GM21576 (cell line): ENCODE measurements at regions not wholly inside any gene's neighbourhood (a gene's known extent, or its start where the extent isn't known, plus 50 kb on each side); places are given as distances from the start of the nearest gene placed in this dataset.

Experiments
- ATAC-seq: cut with Tn5 transposase; IDR thresholded peaks from one replicate; pipeline ENCODE4 v1.9.1; 2021; ENCODE audit warnings: mild to moderate bottlenecking, moderate library complexity; ENCODE audit not compliant: unreplicated experiment

DNA sequence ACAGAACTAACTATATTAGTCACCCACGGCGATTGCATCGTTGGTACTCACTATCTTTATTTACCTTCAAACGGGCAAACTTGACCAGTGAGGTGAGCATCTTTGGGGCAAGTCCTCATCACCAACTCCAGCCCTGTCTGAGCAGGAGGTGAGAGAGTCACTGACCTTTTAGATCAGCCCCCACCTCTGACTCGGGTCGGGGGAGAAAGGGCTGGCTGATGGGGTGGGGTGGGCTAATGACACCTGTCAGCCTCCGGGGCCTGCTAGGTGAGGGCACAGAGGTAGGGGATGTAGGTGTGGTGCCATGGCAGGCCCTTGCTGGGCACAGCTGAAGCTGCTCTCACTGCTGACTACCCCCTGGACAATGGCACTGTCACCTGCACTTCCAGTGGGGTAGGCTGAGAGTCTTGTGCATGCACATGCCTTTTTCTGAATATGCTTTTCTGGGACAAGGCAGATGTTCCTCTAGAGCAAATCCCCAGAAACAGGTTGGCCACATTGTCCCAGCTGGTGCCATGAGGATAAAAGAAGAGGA lies 359.5 kb upstream of the MKI67 start:
- no peak for ATAC-seq

DNA sequence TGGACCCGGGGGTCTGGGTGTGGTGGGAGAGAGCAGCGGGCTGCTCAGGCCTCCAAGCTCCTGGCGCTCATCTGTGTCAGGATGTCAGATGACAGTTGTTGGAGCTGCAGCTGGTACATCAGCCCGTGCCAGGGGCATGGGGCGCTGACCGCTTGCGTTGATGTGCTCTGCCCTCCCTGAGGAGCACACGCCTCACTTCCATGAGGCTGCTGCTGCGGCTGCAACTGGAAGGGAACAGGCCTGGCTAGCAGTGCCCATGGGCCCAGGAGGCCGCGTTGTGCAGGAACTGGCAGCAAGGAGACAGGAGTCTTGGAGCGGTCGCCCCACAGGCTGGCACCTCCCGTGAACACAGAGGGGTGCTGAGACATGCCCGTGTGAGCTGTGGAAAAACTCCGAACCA lies 361.3 kb upstream of the MKI67 start:
- ATAC-seq: no peak

DNA sequence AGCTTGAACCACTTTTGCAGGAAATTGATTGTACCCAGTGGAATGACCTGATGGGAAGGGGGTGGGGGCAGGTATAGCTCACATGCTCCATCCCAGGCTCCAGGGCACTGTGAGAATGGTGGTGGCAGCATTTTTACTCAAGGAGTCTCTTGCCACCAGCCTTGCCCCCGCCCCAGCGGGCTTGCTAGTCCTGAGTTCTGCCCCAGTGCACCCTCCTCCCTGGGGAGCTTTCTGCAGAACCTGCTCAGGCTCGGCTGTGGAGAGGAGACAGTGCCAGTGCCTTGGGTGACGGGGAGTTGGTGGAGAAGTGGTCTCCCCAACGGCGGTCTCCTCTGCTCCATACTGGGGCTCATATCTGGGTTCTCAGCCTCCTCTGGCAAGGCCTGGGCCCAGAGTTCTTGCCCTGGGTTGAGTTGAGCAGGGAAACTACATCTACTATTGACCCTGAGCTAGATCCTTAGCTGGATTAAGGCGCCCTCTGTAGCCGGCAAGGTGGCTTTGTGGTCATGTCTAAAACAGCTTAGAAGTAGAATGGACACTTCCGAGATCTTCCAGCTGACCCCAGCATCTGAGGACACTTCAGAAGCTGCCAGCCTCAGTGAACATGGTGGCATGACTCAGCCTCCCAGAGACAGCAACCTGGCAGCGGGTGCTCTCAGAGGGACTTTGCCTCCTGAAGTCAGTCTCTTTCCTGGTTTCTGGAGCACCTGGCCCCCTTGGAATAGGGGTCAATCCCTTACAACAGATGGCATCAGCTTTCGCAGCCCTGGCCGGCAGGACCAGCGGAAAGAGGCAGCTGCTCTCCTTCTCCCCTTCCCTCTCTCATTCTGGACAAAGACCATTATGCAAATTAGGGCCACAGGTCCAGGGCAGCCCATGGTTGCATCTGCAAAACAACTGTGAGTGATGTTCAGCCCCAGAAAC lies 363.4 kb upstream of the MKI67 start:
- no peak for ATAC-seq

DNA sequence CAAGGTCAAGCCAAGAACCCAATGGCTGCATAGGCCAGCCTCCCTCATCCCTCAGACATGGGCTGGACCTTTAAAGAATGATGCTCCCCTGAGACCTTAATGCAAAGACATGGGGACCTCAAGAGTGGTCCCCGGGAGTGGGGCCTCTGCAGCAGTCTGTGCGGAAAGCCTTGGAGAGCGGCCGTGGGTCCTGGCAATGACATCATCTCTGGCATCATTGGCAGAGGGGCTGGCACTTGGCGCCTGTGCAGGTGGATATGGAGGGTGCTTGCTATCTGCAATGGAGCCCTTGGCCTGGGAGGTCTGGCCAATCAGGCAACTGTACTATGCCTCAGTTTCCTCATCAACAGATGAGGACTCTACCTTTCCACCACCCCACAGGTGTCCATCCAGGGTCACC lies 365.5 kb upstream of the MKI67 start:
- no peak for ATAC-seq

DNA sequence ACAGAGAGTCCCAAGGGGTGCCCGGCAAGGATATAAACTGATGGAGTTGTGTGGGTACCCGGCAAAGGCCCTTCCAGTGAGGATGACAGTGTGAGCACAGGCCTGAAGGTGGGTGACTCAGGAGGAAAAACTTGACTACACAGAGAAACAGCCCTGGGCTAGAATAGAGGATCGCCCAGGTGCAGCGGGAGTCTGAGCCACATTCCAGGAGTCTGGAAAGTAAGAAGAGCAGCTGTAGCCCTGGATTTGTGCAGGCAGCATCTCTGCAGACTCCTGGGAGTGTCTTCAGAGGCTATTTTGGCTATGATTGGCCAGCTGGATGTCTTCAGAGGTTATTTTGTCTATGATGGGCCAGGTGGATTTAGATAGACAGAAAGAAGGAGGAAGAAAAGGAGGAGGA lies 367.6 kb upstream of the MKI67 start:
- no peak for ATAC-seq

DNA sequence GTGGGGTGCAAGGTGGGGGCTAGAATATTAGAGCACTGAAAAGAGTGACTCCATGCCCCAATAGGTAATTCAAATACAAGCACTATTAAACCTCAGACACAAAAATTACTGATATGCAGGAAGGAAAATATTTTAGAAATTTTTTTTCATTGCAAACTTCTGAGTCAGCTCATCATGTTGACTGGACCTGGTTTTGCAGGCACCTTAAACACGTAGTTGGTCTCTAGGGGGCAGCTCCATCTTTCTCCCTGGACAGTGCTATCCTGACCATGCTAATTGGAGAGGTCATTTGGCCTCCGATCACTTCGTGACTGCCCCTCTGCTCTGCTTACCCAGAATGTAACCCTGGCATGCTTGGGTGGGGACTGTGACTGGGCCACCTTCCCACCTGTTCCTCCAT lies 368.4 kb upstream of the MKI67 start:
- no peak for ATAC-seq

DNA sequence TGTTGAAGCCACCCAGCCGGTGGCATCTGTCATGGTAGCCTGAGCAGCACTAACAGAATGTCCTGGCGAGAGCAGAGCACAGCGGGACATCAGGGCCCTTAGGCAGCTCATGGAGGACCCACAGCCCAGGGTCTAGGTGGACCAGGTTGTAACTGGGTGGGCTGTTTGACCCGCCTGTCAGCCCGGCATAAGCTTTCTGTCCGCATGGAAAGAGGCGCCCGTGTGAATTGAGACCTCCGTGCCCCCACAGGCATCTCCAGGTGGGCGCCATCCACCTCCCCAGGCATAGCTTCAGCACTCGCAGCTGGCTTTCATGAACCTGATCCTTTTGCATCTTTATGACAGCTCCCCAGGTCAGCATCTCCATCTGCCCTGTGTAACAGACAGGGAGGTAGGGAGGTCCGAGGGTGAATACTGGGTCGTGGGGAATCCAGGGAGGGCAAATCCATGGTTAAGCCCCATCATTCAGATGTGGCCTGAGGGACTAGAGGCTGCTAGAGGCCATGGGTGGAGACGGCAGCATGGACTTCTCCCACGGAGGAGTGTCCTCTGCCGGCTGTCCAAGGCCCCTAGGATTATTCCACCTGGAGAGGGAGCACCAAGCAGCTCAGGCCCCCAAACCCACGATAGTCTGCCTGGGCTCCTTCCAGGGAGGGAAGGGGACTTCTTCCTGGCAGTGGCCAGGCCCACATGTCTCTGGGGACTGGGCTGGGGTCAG lies 371.6 kb upstream of the MKI67 start:
- ATAC-seq: no peak

DNA sequence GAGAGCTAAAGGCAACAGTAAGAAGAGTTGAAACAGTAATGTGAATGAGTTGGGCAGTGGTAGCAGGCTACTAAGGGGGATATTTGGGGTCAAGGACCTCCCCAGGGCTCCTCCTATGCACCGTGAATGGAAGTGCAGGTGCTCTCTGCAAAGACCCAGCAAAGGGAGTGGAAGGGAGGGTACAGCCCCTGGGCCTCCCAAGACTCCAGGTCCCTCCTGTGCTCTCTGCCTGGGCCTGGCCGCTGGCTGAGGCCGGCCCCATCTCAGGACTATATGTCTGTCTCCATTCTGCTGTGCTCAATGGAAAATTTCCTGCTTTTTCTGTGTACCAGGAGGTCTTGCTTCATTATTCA lies 372.1 kb upstream of the MKI67 start:
- ATAC-seq: no peak

DNA sequence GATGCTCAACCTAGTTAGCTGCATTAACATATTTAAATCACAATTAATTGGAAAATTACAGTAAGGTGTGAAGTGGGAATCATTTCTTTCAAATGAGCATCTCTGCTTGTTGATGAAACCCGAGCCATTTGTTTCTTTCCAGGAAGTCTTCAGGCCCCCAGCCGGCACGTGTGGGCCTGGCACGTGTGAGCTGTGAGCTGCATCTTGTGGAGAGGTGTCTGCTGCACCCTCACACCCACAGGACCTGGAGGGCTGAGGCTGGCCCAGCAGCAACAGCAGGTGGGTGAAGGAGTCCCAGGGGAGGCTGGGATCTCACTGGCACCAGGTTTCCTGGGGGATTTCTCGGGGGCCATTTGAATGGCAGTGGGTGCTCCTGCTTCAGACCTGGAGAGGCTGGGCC lies 372.5 kb upstream of the MKI67 start:
- ATAC-seq: no peak

DNA sequence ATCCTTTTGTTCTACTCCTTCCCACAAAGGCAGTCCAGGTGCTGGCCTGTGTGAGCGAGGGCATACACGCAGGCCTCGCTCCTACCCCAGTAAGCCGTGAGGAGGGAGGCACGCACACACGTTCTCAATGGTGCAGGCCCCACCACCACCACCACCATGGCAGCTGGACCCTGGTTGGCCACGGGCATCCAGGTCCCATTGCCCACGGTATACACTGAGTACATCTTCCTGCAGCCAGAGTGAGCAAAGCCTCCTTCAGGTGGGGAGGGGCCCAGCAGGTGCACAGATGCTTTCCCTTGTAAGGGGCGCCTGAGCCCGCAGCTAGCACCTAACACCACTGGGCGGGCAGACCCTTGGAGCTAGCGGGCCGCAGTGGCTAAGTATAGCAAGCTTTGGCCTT lies 373.3 kb upstream of the MKI67 start:
- ATAC-seq: no peak

DNA sequence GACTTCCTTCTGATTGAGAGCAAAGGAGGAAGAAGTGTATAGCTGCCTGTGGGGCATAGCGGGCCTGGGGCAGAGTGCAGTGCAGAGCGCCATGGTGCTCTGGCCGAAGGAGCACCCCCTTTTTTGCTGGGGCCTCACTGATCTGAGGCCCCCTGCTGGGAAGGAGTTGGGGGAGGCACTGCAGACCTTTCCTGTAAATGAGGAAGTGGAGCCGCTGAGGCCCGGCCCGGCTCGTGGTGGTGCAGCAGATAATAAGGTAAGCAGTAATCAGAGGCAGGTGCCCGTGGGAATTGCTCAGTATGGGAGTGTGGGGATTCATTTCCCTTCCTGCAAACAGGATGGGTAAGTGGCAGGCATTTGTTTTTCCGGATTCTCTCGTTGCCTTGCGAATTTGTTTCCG lies 373.7 kb upstream of the MKI67 start:
- no peak for ATAC-seq

DNA sequence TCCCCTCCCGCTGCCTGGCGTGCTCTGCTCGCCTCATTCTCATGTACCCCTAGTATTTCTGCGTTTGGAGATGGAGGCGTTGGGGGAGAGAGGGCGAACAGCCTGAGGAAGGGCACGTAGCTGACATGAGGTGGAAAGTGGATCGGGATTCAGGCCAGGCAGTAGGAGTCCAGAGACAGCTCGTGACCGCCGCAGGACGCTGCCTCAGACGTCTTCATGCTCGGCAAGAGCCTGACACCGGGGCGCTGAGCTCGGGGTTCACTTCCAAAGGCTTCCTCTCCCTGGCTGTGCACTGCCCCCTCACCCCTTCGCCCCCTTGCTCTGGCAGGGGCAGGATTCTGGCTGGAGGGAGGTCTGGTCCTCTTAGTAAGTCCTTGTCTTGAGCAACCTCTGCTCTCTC lies 374.4 kb upstream of the MKI67 start:
- ATAC-seq: no peak

DNA sequence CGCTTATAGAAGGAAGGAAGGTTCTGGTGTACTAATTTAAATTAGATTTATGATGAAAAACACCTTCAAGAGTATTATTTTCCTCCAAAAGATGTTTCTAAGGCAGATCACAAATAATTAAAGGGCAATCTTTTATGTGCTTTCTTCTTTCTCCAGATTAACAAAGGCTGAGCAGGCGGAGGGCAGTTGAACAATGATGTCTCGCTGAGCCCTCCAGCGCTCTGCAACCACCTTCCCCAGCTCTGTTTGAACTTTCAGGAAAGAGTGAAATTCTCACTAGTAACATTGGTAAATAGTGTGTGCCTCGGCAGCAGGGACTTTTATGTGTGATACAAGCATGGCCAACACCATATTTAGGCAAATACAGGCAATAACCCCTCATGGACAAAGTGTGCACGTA lies 379.1 kb upstream of the MKI67 start:
- ATAC-seq: no peak

DNA sequence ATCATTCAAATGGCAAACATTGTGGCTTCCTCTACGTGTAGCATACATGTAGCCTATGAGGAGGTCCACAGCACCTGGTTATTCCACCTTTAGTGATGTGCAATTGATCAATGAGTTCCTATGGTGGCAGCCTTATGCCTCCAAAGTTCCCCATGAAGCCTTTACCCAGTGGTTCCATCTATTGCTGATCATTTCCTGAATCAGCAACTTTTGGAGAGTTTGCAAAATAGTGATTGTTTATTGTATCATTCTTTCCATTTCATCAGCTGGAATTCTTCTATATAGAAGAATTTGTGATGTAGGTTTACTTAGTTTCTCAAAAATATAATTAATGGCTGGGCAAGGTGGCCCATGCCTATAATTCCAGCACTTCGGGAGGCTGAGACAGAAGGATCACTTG lies 380.2 kb upstream of the MKI67 start:
- no peak for ATAC-seq

DNA sequence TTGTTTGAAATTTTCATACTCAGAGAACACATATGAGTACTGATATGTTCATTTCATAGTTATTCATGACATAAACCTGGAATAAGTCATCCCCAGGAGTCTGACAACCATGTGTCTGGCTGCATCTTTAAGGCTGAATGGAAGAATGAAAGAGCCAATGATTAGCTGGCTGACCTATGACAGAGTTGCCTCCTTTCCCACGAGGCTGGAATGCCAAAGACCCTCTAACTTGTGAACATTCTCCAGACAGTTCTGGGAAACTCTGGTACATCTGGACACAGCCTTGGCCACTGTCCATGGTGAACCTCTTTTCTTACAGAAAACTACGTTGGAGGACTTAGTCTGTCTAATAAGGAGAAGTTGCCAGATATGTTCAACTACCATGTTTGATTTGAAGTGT lies 380.8 kb upstream of the MKI67 start:
- no peak for ATAC-seq

DNA sequence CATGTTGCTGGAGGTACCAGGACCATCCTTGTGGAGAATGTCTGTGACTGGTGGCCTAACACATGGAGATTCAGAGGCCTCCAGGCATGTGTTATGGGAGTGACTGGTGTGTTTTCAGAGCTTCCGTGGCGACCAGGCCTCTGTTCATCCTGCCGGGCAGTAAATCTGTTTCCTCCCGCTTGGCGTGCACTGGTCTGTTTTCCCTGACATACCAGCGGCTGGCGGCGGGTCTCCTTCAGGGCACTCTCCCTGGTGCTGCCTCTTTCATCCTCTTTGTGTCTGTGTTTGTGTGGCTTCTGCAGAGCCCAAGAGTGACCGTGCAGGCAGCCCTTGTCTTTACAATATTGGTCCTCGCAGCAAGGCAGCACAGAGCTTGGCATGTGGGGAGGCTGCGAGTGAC lies 385.1 kb upstream of the MKI67 start:
- ATAC-seq: no peak

DNA sequence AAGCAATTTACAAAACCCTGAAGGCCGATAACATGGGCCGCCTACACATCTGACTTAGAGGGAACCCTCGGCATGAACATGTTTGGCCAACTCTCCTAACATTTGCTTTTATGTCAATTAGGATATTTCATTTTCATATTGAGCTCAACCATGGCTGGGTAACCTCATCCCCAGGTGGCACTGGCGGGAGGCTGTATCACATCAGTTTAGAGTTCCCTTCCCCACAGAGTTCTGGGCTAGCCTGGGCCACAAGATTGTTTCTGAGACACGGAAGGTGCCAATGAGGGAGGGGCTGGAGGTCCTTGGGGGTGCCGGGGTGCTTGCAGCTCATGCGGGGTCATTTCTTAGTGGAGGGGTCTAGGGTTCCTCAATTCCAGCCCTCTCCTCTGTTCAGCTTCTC lies 386.5 kb upstream of the MKI67 start:
- no peak for ATAC-seq

DNA sequence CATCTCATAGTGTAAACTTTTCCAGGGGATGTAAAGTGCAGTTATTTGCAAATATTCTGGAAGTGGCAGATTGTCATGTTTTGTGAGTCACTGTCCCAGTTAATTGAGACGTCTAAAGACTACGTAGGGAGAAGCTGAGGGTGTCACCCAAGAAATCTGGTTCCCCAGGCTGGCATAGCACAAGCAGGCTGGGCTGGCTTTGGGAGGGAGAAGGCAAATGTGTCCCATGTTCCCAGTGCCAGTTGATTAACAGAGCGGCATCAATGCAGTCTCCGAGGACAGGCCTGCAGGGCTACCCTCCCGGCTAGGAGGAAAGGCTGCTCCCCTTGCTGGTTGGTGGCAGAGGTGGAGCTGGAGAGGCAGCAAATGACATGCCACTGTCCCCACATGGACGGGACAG lies 388.3 kb upstream of the MKI67 start:
- ATAC-seq: no peak

DNA sequence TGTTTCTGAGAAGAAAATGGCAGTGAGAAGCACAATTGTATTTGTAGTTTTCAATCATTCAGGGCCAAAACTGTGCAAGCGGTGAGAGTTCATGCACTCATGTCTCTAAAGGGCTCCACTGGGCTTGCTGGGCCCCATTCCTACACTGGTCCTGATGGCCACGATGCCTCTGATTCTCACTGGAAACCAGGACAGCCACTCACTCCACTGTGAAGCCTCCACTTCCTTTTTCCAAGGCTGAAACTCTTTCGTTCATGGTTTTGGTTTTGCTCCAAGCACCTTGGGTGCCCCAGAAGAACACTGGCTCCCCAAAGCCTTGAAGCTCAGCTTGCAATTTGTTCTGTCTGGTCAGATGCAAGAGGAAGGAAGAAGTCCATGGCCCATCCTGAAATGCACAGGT lies 390.0 kb upstream of the MKI67 start:
- ATAC-seq: no peak

DNA sequence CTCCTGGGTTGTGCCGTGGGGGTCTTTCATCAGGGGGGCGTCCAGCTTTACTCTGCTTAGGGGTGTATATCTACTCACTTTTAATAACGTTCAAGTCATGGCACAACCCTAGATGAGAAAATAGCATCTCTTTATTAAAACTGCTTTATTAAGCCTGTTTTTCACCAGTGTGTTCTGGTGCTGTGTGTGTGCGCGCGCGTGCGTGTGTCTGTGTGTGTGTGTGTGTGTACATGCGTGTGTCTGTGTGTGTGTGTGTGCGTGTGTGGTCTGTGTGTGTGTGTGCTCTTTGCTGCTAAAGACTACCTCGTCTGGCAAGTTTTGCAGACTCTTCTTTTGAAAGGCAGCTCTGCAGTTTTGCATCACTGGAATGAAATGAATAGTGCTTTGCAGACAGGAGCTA lies 390.9 kb upstream of the MKI67 start:
- no peak for ATAC-seq

DNA sequence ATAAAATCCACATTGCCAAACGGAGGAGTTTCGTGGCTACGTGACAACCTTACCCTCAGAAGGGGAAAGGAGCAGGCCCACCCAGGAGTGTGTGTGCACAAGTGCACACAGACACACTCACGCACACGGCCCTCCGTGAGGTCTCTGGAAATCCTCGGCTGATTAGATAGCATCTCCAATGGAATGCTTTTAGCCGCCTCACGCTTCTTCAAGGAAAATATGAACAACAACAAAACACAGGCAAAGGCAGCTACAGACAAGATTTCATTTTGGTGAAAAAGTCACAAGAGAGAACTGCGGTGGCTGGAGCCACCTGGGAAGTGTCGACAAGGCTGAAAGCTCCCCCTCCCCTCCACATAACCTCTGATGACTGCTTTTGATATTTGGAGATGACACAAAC lies 391.8 kb upstream of the MKI67 start:
- no peak for ATAC-seq

DNA sequence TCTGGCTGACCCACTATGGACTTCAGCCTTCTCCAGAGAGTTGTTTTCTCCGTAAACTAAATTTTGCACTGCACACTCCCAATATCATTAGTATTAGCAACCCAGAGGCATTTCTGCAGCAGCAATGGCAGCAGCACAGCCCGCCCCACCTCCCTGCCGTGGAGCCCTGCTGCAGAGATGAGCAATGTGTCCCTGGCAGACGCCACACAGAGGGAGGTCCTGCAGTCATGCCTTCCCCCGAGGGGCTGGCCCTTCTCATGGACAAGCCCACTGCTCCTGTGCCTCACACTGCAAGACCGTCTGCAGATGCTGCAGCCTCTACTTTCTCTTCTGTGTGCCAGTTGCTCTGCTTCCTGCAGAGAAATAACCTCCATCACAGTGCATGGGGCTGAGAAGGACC lies 393.4 kb upstream of the MKI67 start:
- no peak for ATAC-seq
